Jurkat, Clone E6-1 (cell line): ENCODE measurements at regions not wholly inside any gene's neighbourhood (a gene's known extent, or its start where the extent isn't known, plus 50 kb on each side); places are given as distances from the start of the nearest gene placed in this dataset.
"Not testable (repeated sequence)": the region's sequence is repeated elsewhere in the genome, so short reads cannot be mapped to it uniquely, and the experiment has no call there.

Experiments used
- DNase-seq: peaks from one replicate; pipeline ENCODE4 v3.0.0-alpha.2; 2011; ENCODE audit warnings: low read depth, low spot score
- H3K4me3 ChIP-seq: 2 replicates; pipeline ENCODE4 v1.5.1; 2011; ENCODE audit warnings: mild to moderate bottlenecking, low read length, control low read depth, moderate library complexity

- no peak for DNase-seq
- H3K4me3 ChIP-seq, result no peak overlapping the region
These were observed 227.7 kb downstream of the TLE3 start for GRCh38 chr15:69869881-69870505.

GRCh38 chr15:69871511-69872134, 226.1 kb downstream of the TLE3 start:
- no peak for DNase-seq
- no peak overlapping the region for H3K4me3 ChIP-seq

GRCh38 chr15:69873807-69874206, 223.9 kb downstream of the TLE3 start:
- DNase-seq, result no peak
- H3K4me3 ChIP-seq, result no peak overlapping the region

- DNase-seq, result no peak
- H3K4me3 ChIP-seq, result no peak overlapping the region
These were observed 223.4 kb downstream of the TLE3 start for GRCh38 chr15:69874321-69874720.

DNA sequence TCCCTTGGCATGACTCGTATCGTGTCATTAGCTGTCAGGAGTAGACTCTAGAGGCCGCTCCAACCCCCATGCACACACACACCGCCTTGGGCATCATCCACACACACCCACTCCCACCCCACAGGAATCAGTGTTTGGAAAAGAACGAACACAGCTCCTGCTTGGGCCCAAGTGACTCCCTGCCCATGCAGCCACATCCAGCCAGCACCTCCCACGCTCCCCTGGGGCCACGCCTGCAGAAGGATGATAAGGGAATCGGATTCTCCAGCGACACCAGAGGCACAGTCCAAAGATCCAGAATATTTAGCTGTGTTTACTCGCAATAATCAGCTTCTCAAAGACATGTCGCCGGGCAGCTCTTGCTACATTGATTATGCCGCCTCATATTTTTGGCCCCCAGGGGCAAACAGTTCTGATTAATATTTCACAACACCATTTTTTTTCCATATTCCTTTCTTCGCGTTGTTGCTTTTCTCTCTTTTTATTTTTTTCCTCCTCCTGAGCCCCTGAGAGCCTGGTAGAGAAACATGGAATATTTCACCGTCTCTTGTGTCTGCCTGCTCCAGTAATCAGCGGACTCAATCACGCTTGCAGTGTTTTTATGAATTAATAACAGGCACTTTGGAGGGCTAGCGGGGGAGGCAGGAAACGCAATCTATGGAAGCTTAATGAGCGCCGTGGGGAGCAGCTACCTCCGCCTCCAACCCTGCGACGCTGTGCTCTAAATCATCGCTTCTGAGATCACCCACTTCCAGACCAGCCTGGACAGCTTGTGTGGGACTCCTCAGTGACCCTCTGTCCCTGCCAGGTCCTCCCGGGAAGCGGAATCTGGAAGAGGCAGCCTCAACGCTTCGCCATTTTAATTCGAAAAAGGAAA, 221.4 kb downstream of the TLE3 start:
- no peak overlapping the region for H3K4me3 ChIP-seq
- DNase-seq, result no peak

GRCh38 chr15:69879963-69880362, 217.8 kb downstream of the TLE3 start:
- not testable (repeated sequence) for DNase-seq, H3K4me3 ChIP-seq

DNA sequence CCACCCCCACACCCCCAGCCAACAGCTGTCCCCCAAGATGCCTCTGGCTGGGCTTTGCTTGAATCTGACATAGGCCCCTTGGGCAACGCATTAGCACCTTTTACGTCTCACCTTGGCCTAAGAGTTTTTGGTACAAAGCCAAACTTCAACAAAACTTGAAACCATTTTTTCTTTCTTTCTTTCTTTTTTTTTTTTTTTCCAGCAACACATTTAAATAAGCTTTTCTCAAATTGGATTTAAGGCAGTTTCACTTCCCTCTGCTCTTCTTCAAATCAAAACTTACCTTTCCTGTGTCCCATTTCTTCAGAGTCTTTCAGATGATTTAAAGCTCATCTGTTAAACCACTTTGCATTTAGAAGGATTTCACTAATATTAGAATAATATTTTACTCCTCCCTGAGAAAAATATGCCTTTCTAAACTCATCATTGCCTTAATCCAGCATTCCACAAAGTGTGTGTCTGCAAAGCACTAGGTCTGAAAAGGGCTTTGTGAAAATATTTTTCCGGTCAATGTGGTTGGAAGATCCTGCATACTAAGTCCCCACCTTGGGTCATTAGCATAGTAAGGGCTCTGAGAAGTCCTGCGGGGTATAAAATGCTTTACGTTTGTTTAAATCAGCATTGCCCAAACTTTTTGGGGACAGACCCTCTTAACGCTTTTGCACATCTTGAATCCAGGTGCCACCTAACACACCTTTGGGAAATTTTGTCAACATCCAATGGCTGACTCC, 217.0 kb downstream of the TLE3 start:
- no peak for DNase-seq
- no peak overlapping the region for H3K4me3 ChIP-seq

DNA sequence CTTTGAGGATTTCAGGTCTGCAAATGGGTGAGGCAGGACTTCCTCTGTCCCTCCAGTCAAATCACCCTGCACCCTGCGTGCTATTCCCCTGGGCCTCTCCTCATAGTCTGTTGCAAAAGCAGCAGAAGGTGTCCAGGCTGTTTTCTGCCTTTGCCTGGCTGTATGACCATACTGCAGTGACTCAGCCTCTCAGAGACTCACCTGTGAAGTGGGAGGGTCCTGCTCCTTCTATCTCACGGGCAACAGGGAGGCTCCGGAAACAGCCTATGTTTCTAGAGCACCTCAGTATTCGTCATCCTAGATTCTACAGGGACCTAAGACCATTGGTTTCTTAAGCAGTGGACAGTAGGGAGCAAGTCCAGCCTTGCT, 216.4 kb downstream of the TLE3 start:
- no peak for DNase-seq
- H3K4me3 ChIP-seq, result no peak overlapping the region

DNA sequence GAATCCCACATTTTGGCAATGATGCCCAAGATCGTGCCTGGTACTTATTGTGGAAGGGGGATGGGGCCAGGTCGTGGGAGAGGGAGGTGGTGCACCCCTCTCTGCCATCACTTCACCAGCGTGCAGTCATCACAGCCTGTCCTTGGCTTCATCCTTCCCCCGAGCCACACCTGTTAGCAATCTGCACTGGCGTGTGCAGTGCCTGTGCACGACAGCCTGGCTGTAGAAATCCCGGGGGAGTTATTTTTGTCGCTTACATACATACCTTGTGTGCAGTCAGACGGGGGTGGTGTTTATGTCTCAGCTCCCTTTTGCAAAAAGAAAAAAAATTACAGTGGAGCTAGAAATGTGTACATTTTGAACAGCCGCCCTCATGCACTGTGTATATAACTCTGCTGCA, 216.0 kb downstream of the TLE3 start:
- H3K4me3 ChIP-seq, result no peak overlapping the region
- no peak for DNase-seq

DNA sequence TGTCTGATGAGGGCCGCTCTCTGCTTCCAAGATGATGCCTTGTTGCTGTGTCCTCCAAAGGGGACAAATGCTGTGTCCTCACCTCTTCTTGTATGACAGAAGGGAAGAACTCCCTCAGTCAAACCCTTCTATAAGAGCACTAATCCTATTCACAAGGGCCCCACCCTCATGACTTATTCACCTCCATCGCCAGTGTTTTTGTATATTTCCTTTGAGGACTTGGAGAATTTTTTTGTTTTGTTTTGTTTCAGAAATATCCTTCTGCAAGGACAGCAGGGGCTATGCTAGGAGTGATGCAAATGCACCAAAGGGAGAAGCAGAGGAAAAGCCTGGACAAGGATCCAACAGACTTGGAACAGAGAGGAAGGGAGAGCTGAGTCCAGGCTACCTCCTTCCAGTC, 214.4 kb downstream of the TLE3 start:
- DNase-seq, result no peak
- no peak overlapping the region for H3K4me3 ChIP-seq

- no peak for DNase-seq
- H3K4me3 ChIP-seq, result no peak overlapping the region
These were observed 212.4 kb downstream of the TLE3 start for GRCh38 chr15:69885173-69885955.

DNA sequence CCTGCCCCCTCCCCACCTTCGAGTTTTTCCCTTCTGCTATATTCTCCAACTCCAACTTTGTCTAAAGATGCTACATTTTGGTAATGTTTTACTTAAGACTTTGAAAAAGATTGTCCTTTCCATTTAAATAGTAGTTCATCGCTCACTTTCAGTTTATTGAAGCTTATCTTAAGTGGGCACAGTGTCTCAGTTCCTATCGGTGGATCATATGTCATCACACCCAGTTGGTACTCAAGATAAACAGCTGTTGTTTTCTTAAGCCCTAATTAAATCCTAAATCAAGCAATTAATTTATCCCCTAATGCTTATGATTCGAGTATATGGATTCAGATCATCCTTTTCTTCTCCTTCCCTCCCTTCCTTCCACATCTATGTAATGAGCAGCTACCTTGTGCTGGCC, 210.7 kb downstream of the TLE3 start:
- H3K4me3 ChIP-seq, result no peak overlapping the region
- DNase-seq, result no peak

- H3K4me3 ChIP-seq, result no peak overlapping the region
- DNase-seq, result no peak
These were observed 210.2 kb downstream of the TLE3 start for GRCh38 chr15:69887553-69887952.

DNA sequence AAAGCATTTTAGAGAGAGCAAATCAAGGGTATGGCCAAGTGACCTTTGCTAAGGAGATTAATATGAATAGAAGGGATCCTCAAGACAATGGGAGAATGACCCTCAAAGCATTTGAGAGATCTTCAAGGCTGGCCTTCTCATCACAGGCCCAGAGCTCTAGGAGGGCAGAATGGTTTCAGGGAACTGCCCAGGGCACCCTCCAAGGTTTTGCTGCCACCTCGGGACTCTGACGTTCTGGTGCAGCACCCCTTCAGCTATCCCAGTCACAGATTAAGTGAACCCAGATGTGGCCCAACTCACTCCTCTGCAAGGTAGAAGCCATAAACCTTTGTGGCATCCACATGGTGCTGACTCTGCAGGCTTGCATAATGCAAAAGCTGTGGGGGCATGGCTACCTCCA, 209.3 kb downstream of the TLE3 start:
- no peak overlapping the region for H3K4me3 ChIP-seq
- no peak for DNase-seq

DNA sequence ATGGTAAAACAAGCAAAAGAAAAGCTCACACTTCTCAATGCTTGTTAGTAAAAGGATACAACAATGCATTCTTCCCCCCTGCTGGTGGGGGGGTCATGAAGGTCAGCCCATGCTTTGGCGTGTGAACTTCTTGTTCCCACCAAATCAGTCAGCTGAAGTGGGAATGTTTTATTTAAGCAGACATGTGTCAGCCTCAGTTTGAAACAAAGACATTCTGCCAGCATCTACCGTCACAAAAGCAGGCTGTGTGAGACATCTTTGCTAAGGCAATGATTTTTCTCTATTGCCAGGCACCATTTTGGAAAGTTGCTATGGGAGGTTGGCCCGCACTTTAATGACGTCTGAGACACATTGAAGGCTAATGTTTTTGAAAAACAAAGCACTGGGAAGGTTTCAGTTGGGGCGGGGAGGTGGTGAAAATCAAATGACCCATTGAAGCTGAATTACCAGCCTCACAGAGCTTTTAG, 206.6 kb downstream of the TLE3 start:
- no peak for DNase-seq

GRCh38 chr15:69891606-69892005, 206.1 kb downstream of the TLE3 start:
- no peak overlapping the region for H3K4me3 ChIP-seq
- DNase-seq, result no peak

More for the DNA sequence above, 206.6 kb downstream of the TLE3 start:
- H3K4me3 ChIP-seq, result no peak overlapping the region

- H3K4me3 ChIP-seq, result no peak overlapping the region
- no peak for DNase-seq
These were observed 205.4 kb downstream of the TLE3 start for GRCh38 chr15:69892351-69892750.

DNA sequence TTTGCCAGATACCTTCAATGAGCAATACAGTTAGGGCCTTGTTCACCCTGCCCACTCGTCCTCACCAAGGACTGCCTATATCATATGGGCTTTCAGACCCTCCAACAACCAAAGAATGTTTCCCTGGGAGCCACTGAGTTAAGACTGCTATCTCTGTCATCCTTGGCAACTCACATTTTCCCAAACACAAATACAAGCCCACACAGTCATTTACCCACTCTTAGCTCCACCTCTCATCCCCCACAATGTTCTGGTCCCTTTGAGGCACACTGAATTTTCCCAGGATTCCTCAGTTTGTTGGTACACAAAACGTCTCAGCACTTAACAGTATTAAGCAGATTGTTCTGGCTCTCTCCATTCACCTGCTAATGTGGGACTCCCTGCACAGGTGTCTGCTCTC, 204.6 kb downstream of the TLE3 start:
- no peak overlapping the region for H3K4me3 ChIP-seq
- DNase-seq, result no peak

DNA sequence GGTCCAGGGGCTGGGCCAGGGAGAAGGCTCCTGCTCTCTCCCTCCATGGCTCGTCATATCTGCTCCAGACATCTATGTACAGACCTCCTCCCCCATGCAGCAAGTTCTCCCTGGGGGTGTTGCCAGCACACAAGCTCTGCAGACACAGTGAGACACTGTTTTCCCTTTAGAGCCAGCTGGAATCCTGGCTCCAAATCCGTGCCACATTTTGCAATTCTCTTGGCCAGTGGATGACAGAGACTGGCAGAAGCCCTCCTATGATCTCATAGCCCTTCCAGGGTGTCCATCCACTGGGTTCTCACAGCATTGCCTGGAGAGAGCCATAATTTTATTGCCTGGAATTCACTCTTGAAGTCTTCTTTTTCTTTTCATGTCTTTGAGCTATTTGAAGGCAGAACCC, 203.9 kb downstream of the TLE3 start:
- H3K4me3 ChIP-seq, result no peak overlapping the region
- DNase-seq, result no peak
